ENCODE measurements at regions not wholly inside any gene's neighbourhood (a gene's known extent, or its start where the extent isn't known, plus 50 kb on each side); places are given as distances from the start of the nearest gene placed in this dataset.

DNA sequence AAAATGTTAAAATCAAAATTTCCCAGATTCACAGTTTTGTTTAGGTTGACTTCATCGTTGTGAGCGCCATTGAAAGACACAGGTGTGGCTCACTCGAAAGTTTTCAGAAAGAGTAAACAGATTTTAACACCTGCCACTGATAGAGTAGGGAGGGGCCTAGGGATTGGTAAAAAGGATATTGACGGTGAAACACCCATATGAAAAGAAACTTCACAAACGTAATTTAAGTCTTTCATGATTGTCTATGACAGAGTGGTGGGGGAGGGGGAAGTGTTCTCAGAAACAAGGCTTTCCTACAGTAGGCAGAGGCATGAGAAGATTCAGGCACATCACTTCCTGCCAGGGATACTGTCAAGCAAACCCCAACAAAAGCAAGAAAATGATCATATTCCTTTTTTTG is 101.4 kb downstream of the PERP start (continued):
- TF ChIP-seq ZNF462 (CRISPR knock-in tag; IDR thresholded peaks at IDR 0.05), result no peak
- TF ChIP-seq POLR2AphosphoS5 (IDR thresholded peaks at IDR 0.05; ENCODE audit: low read depth), result no peak

DNA sequence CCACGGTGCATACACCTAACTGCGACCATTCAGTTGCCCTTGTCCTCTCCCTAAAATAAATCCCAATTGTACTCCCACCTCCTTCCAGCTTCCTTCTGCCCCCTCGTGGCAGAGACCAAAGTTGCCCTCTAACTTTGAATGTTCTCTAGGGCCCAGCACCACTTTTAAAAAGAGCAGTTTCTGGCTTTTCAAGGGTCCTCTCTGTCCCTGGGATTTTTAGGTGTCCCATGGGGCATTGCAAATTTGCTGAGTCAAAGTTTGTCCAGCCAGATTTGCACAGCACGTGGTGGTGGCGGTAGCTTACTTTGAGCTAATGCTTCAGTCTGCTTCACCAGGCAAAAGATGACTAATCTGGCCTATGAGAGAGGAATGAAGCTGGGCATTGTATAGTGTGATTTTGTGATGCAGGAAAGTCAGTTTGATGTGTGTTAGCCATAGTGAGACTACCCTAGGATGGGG is 100.2 kb downstream of the PERP start:
- H3K9me3 Mint-ChIP-seq, result no peaks in the 10 kb centered on the region
- H3K4me3 Mint-ChIP-seq, result no peak overlapping the region
- no peaks in the 10 kb centered on the region for H4K20me1 ChIP-seq (replicated peaks; ENCODE audit: insufficient read depth)
- H3F3A ChIP-seq (replicated peaks; ENCODE audit: low read depth), result no peaks in the 10 kb centered on the region
- H3K4me2 ChIP-seq, result no peak overlapping the region
- peak overlapping the region; percentile 61; the same call in 1 of the 2 replicates for H2AFZ ChIP-seq
- no peaks in the 10 kb centered on the region for H3K27me3 ChIP-seq (ENCODE audit: insufficient read depth)
- peak; percentile 88 for ATAC-seq
- no peaks in the 10 kb centered on the region for H3K36me3 ChIP-seq (ENCODE audit: insufficient read depth)
- H3K9me2 ChIP-seq (ENCODE audit: insufficient read depth), result no peaks in the 10 kb centered on the region
- no peak overlapping the region for H3K27ac Mint-ChIP-seq
- H3K4me1 Mint-ChIP-seq, result peaks cover 23% of the 10 kb centered on the region
- H3K4me1 ChIP-seq (ENCODE audit: insufficient read depth), result peaks cover 4% of the 10 kb centered on the region; the same call in 1 of the 2 replicates
- H3K36me3 Mint-ChIP-seq (ENCODE audit: low read depth), result no peaks in the 10 kb centered on the region
- H3K27ac ChIP-seq (ENCODE audit: low read depth), result no peak overlapping the region
- H3K79me2 ChIP-seq (replicated peaks; ENCODE audit: insufficient read depth), result no peaks in the 10 kb centered on the region
- no peak overlapping the region for H3K4me3 ChIP-seq
- DNase-seq (ENCODE audit: low spot score), result peak; percentile 85
- H3K27me3 Mint-ChIP-seq (ENCODE audit: insufficient read depth, low read depth, poor library complexity), result peaks cover 4% of the 10 kb centered on the region
- no peak for TF ChIP-seq EZH2 (IDR thresholded peaks at IDR 0.05; ENCODE audit: low read depth, unreplicated experiment)
- TF ChIP-seq CTCF (conservative IDR thresholded peaks at IDR 0.05; ENCODE audit: low read depth in 2 of 2), result peak; percentile 82 to 83
